Endodermal cell (in vitro differentiated cells): ENCODE measurements at regions not wholly inside any gene's neighbourhood (a gene's known extent, or its start where the extent isn't known, plus 50 kb on each side); places are given as distances from the start of the nearest gene placed in this dataset.

Source experiments
- DNase-seq: peaks from one replicate; pipeline ENCODE4 v3.0.0-alpha.2; 2017
- H3K27ac ChIP-seq: 2 replicates; pipeline ENCODE4 v1.5.1; 2013; ENCODE audit warnings: mild to moderate bottlenecking, low read depth, low read length, moderate library complexity
- H3K27me3 ChIP-seq: 2 replicates; pipeline ENCODE4 v1.6.1; 2013; ENCODE audit warnings: mild to moderate bottlenecking, low read length, moderate library complexity; ENCODE audit not compliant: insufficient read depth, control insufficient read depth, poor library complexity, severe bottlenecking
- H3K36me3 ChIP-seq: 2 replicates; pipeline ENCODE4 v1.7.0; 2013; ENCODE audit warnings: mild to moderate bottlenecking, low read length, moderate library complexity; ENCODE audit not compliant: control insufficient read depth, insufficient read depth
- H3K4me1 ChIP-seq: one replicate; pipeline ENCODE4 v1.7.0; 2013; ENCODE audit warnings: low read length; ENCODE audit not compliant: control insufficient read depth, insufficient read depth
- H3K4me3 ChIP-seq: 2 replicates; pipeline ENCODE4 v1.5.1; 2013; ENCODE audit warnings: mild to moderate bottlenecking, low read length, moderate library complexity
- H3K9ac ChIP-seq: 2 replicates; pipeline ENCODE4 v1.6.1; 2013; ENCODE audit warnings: mild to moderate bottlenecking, low read length, moderate library complexity; ENCODE audit not compliant: poor library complexity, severe bottlenecking; ENCODE audit errors: extremely low read depth
- H3K9me3 ChIP-seq: 2 replicates; pipeline ENCODE4 v1.6.1; 2013; ENCODE audit warnings: mild to moderate bottlenecking, low read length, moderate library complexity; ENCODE audit not compliant: control insufficient read depth
- H3K27ac Mint-ChIP-seq: 2 replicates; pipeline ENCODE4 v1.8.0; 2020; ENCODE audit warnings: mixed read lengths
- H3K27me3 Mint-ChIP-seq: 2 replicates; pipeline ENCODE4 v1.8.0; 2021; ENCODE audit warnings: mild to moderate bottlenecking, mixed read lengths; ENCODE audit not compliant: insufficient read depth
- H3K36me3 Mint-ChIP-seq: 2 replicates; pipeline ENCODE4 v1.8.0; 2020; ENCODE audit warnings: low read depth, mixed read lengths
- H3K4me1 Mint-ChIP-seq: 2 replicates; pipeline ENCODE4 v1.8.0; 2020; ENCODE audit warnings: mixed read lengths
- H3K4me3 Mint-ChIP-seq: 2 replicates; pipeline ENCODE4 v1.8.0; 2020; ENCODE audit warnings: mild to moderate bottlenecking, moderate library complexity, mixed read lengths
- H3K9me3 Mint-ChIP-seq: 2 replicates; pipeline ENCODE4 v1.8.0; 2020; ENCODE audit warnings: mild to moderate bottlenecking, mixed read lengths
- CTCF ChIP-seq: fragments of 200-600 bp; sonication (generic); conservative IDR thresholded peaks from 2 replicates; pipeline ENCODE4 v1.5.0; 2021; ENCODE audit warnings: antibody characterized with exemption, mild to moderate bottlenecking
- WGBS, 2 experiments: methylation state at CpG; one replicate each; pipeline versions ENCODE4 v1.1.5 to v1.1.7; 2013; ENCODE audit warnings: missing lambda C conversion rate in 2 of 2, mixed read lengths in 1 of 2; ENCODE audit not compliant: insufficient coverage in 1 of 2, insufficient read length in 1 of 2; 5-methylcytosine and 5-hydroxymethylcytosine counted together

- H3K36me3 ChIP-seq: no peaks in the 10 kb centered on the region
- peak; percentile 31 for TF ChIP-seq CTCF
- H3K9me3 ChIP-seq: no peaks in the 10 kb centered on the region
- no peaks in the 10 kb centered on the region for H3K36me3 Mint-ChIP-seq
- WGBS, 2 experiments: 69% methylated on average over 3 of the region's 3 CpGs; no CpG with 5 or more reads in 1 of the 2 experiments
- H3K4me3 Mint-ChIP-seq: no peak overlapping the region
- H3K27me3 ChIP-seq: no peaks in the 10 kb centered on the region
- peaks cover under 1% of the 10 kb centered on the region for H3K9me3 Mint-ChIP-seq
- H3K27ac ChIP-seq: no peak overlapping the region
- no peaks in the 10 kb centered on the region for H3K27me3 Mint-ChIP-seq
- peaks cover 39% of the 10 kb centered on the region for H3K4me1 Mint-ChIP-seq
- no peak overlapping the region for H3K9ac ChIP-seq
- no peaks in the 10 kb centered on the region for H3K4me1 ChIP-seq
- DNase-seq: no peak
- H3K4me3 ChIP-seq: no peak overlapping the region
- H3K27ac Mint-ChIP-seq: no peak overlapping the region
These were observed 359.4 kb upstream of the ARRDC3 start for GRCh38 chr5:91742550-91742949.

GRCh38 chr5:91741764-91742505 lies 358.8 kb upstream of the ARRDC3 start:
- Histone ChIP-seq H3K4me3 (no peak overlapping the region), H3K4me1 (no peaks in the 10 kb centered on the region), H3K36me3 (no peaks in the 10 kb centered on the region), H3K27ac (no peak overlapping the region), H3K27me3 (no peaks in the 10 kb centered on the region), H3K9me3 (no peaks in the 10 kb centered on the region), H3K9ac (no peak overlapping the region)
- no peak overlapping the region for H3K27ac Mint-ChIP-seq
- peaks cover 5% of the 10 kb centered on the region for H3K9me3 Mint-ChIP-seq
- WGBS, 2 experiments: 95% methylated on average over 4 to 7 of the region's 7 CpGs
- no peak for TF ChIP-seq CTCF
- H3K36me3 Mint-ChIP-seq: no peaks in the 10 kb centered on the region
- H3K4me1 Mint-ChIP-seq: peaks cover 35% of the 10 kb centered on the region
- no peak for DNase-seq
- H3K27me3 Mint-ChIP-seq: no peaks in the 10 kb centered on the region
- H3K4me3 Mint-ChIP-seq: no peak overlapping the region

GRCh38 chr5:91730026-91730425 lies 346.9 kb upstream of the ARRDC3 start:
- Histone ChIP-seq H3K27ac (no peak overlapping the region), H3K9ac (no peak overlapping the region), H3K27me3 (no peaks in the 10 kb centered on the region), H3K9me3 (no peaks in the 10 kb centered on the region), H3K36me3 (no peaks in the 10 kb centered on the region), H3K4me1 (no peaks in the 10 kb centered on the region), H3K4me3 (no peak overlapping the region)
- DNase-seq: no peak
- WGBS, 2 experiments: 95% methylated on average over 1 of the region's 1 CpG; no CpG with 5 or more reads in 1 of the 2 experiments
- Mint-ChIP-seq H3K27me3 (no peaks in the 10 kb centered on the region), H3K4me3 (no peak overlapping the region), H3K36me3 (peaks cover 2% of the 10 kb centered on the region), H3K27ac (no peak overlapping the region), H3K4me1 (peaks cover 15% of the 10 kb centered on the region), H3K9me3 (peaks cover 4% of the 10 kb centered on the region)
- no peak for TF ChIP-seq CTCF
